Activated naive CD4-positive, alpha-beta T cell treated with anti-CD3 and anti-CD28 coated beads for 36 hours (primary cell): ENCODE measurements at regions not wholly inside any gene's neighbourhood (a gene's known extent, or its start where the extent isn't known, plus 50 kb on each side); places are given as distances from the start of the nearest gene placed in this dataset.

Experiments used
- CTCF ChIA-PET: fragments of 350-600 bp; sonication (Branson Sonifier 250); formaldehyde crosslinking; loops from one replicate; lab custom pipeline; 2021; ENCODE audit warnings: antibody characterized with exemption; lab: Charles Lee
- DNase-seq: peaks from one replicate; pipeline ENCODE4 v3.0.0-alpha.2; 2020
- H3K27ac Mint-ChIP-seq: one replicate; pipeline ENCODE4 v1.8.0; 2021; ENCODE audit warnings: mild to moderate bottlenecking, mixed read lengths
- H3K27me3 Mint-ChIP-seq: one replicate; pipeline ENCODE4 v1.8.0; 2021; ENCODE audit warnings: low read depth, mixed read lengths
- H3K36me3 Mint-ChIP-seq: one replicate; pipeline ENCODE4 v1.8.0; 2021; ENCODE audit warnings: low read depth, mixed read lengths
- H3K4me1 Mint-ChIP-seq: one replicate; pipeline ENCODE4 v1.8.0; 2021; ENCODE audit warnings: low read depth, mixed read lengths
- H3K4me3 Mint-ChIP-seq: one replicate; pipeline ENCODE4 v1.8.0; 2021; ENCODE audit warnings: mild to moderate bottlenecking, moderate library complexity, mixed read lengths
- H3K9me3 Mint-ChIP-seq: one replicate; pipeline ENCODE4 v1.8.0; 2021; ENCODE audit warnings: mixed read lengths
- intact Hi-C: fragments of 100-400 bp; cut with micrococcal nuclease; formaldehyde crosslinking; loops from one replicate; pipeline ENCODE4 v1.15.1; 2023

GRCh38 chr2:42875880-42876279 lies 83.5 kb upstream of the HAAO start:
- no peaks in the 10 kb centered on the region for H3K36me3 Mint-ChIP-seq
- CTCF ChIA-PET: no interaction called here

GRCh38 chr2:42874949-42875801 lies 82.8 kb upstream of the HAAO start:
- Mint-ChIP-seq H3K9me3 (no peaks in the 10 kb centered on the region), H3K36me3 (no peaks in the 10 kb centered on the region), H3K27me3 (no peaks in the 10 kb centered on the region), H3K27ac (no peak overlapping the region), H3K4me1 (peaks cover 20% of the 10 kb centered on the region), H3K4me3 (no peak overlapping the region)
- intact Hi-C loops: no loop called here
- no peak for DNase-seq
- CTCF ChIA-PET: interaction anchor here (1.1 kb wide), 1 partner anchor 16 kb away, joined by 3 read pairs; no protein-coding TSS in a partner anchor

More at GRCh38 chr2:42875880-42876279, 83.5 kb upstream of the HAAO start:
- Mint-ChIP-seq H3K4me1 (peaks cover 20% of the 10 kb centered on the region), H3K9me3 (no peaks in the 10 kb centered on the region), H3K4me3 (no peak overlapping the region), H3K27me3 (no peaks in the 10 kb centered on the region), H3K27ac (no peak overlapping the region)
- DNase-seq: no peak
- intact Hi-C loops: no loop called here

GRCh38 chr2:42872721-42873120 lies 80.3 kb upstream of the HAAO start:
- CTCF ChIA-PET: no interaction called here
- Mint-ChIP-seq H3K9me3 (no peaks in the 10 kb centered on the region), H3K4me1 (no peaks in the 10 kb centered on the region), H3K36me3 (no peaks in the 10 kb centered on the region), H3K27ac (no peak overlapping the region), H3K4me3 (no peak overlapping the region), H3K27me3 (no peaks in the 10 kb centered on the region)
- no peak for DNase-seq
- intact Hi-C loops: no loop called here

- CTCF ChIA-PET: no interaction called here
- Mint-ChIP-seq H3K4me1 (no peaks in the 10 kb centered on the region), H3K27me3 (no peaks in the 10 kb centered on the region), H3K36me3 (no peaks in the 10 kb centered on the region), H3K4me3 (no peak overlapping the region), H3K9me3 (no peaks in the 10 kb centered on the region), H3K27ac (no peak overlapping the region)
- DNase-seq: no peak
- intact Hi-C loops: no loop called here
Measured at GRCh38 chr2:42871372-42871771, 79.0 kb upstream of the HAAO start.

GRCh38 chr2:42868874-42869273 lies 76.5 kb upstream of the HAAO start:
- H3K27me3 Mint-ChIP-seq: no peaks in the 10 kb centered on the region
- H3K4me1 Mint-ChIP-seq: no peaks in the 10 kb centered on the region
- H3K9me3 Mint-ChIP-seq: no peaks in the 10 kb centered on the region
- H3K36me3 Mint-ChIP-seq: no peaks in the 10 kb centered on the region
- H3K27ac Mint-ChIP-seq: no peak overlapping the region
- no peak overlapping the region for H3K4me3 Mint-ChIP-seq
- intact Hi-C loops: no loop called here
- DNase-seq: no peak
- CTCF ChIA-PET: no interaction called here

GRCh38 chr2:42868096-42868495 lies 75.7 kb upstream of the HAAO start:
- no peaks in the 10 kb centered on the region for H3K4me1 Mint-ChIP-seq
- CTCF ChIA-PET: interaction anchor here (0.6 kb wide), 2 partner anchors 99 to 1371 kb away, joined by 3 to 4 read pairs; no protein-coding TSS in a partner anchor
- H3K27me3 Mint-ChIP-seq: no peaks in the 10 kb centered on the region

GRCh38 chr2:42867093-42868065 lies 75.0 kb upstream of the HAAO start:
- H3K9me3 Mint-ChIP-seq: no peaks in the 10 kb centered on the region
- CTCF ChIA-PET: interaction anchor here (0.6 kb wide), 2 partner anchors 99 to 1372 kb away, joined by 3 to 4 read pairs; no protein-coding TSS in a partner anchor
- no peak overlapping the region for H3K4me3 Mint-ChIP-seq
- no peak for DNase-seq
- H3K4me1 Mint-ChIP-seq: no peaks in the 10 kb centered on the region
- intact Hi-C loops: no loop called here
- no peaks in the 10 kb centered on the region for H3K36me3 Mint-ChIP-seq
- H3K27ac Mint-ChIP-seq: no peak overlapping the region
- H3K27me3 Mint-ChIP-seq: no peaks in the 10 kb centered on the region

More at GRCh38 chr2:42868096-42868495, 75.7 kb upstream of the HAAO start:
- intact Hi-C loops: no loop called here
- no peaks in the 10 kb centered on the region for H3K36me3 Mint-ChIP-seq
- no peaks in the 10 kb centered on the region for H3K9me3 Mint-ChIP-seq
- H3K4me3 Mint-ChIP-seq: no peak overlapping the region
- DNase-seq: no peak
- H3K27ac Mint-ChIP-seq: no peak overlapping the region

- Mint-ChIP-seq H3K27ac (no peak overlapping the region), H3K27me3 (no peaks in the 10 kb centered on the region), H3K9me3 (no peaks in the 10 kb centered on the region), H3K4me1 (no peaks in the 10 kb centered on the region), H3K36me3 (no peaks in the 10 kb centered on the region), H3K4me3 (no peak overlapping the region)
- no peak for DNase-seq
- intact Hi-C loops: no loop called here
- CTCF ChIA-PET: no interaction called here
Measured at GRCh38 chr2:42865884-42866881, 73.8 kb upstream of the HAAO start.

GRCh38 chr2:42864641-42865280 lies 72.4 kb upstream of the HAAO start:
- Mint-ChIP-seq H3K36me3 (no peaks in the 10 kb centered on the region), H3K4me1 (no peaks in the 10 kb centered on the region), H3K27ac (no peak overlapping the region), H3K9me3 (peaks cover 2% of the 10 kb centered on the region), H3K4me3 (no peak overlapping the region), H3K27me3 (no peaks in the 10 kb centered on the region)
- CTCF ChIA-PET: no interaction called here
- intact Hi-C loops: no loop called here
- no peak for DNase-seq

GRCh38 chr2:42864222-42864621 lies 71.8 kb upstream of the HAAO start:
- no peak for DNase-seq
- Mint-ChIP-seq H3K27ac (no peak overlapping the region), H3K27me3 (no peaks in the 10 kb centered on the region), H3K4me3 (no peak overlapping the region), H3K9me3 (peaks cover 2% of the 10 kb centered on the region), H3K36me3 (no peaks in the 10 kb centered on the region), H3K4me1 (no peaks in the 10 kb centered on the region)
- intact Hi-C loops: no loop called here
- CTCF ChIA-PET: no interaction called here

GRCh38 chr2:42863751-42864150 lies 71.4 kb upstream of the HAAO start:
- Mint-ChIP-seq H3K9me3 (peaks cover 2% of the 10 kb centered on the region), H3K27ac (no peak overlapping the region), H3K36me3 (no peaks in the 10 kb centered on the region), H3K4me3 (no peak overlapping the region), H3K4me1 (peaks cover 2% of the 10 kb centered on the region), H3K27me3 (no peaks in the 10 kb centered on the region)
- CTCF ChIA-PET: no interaction called here
- DNase-seq: no peak
- intact Hi-C loops: no loop called here
